K562 (cell line): ENCODE measurements at regions not wholly inside any gene's neighbourhood (a gene's known extent, or its start where the extent isn't known, plus 50 kb on each side); places are given as distances from the start of the nearest gene placed in this dataset.

Experiments used
- ATAC-seq: fragments of 200-7000 bp; cut with Tn5 transposase; 3 replicates; pipeline ENCODE4 v1.9.1; 2020; ENCODE audit warnings: moderate library complexity
- BruUV-seq: library from RNA; stranded (reverse); fragments of 400-500 nt; replicated peaks from 2 replicates; lab custom pipeline; 2021; lab: Mats Ljungman, UMichigan
- CTCF ChIA-PET: fragments of 300-600 bp; formaldehyde crosslinking; extraction: SDS; loops from one replicate; lab custom pipeline; 2021; ENCODE audit warnings: low intra/inter-chr PET ratio; lab: Yijun Ruan, JAX
- POLR2A ChIA-PET: fragments of 300-600, 350-650 bp; sonication (Branson Sonifier 250); formaldehyde crosslinking; extraction: SDS; loops from one replicate; lab custom pipeline; 2021; ENCODE audit warnings: antibody characterized with exemption, inconsistent platforms; lab: Yijun Ruan, JAX
- DNase-seq, 4 experiments: peaks; one replicate each; pipeline versions ENCODE4 v3.0.0 to v3.0.0-alpha.2; 2011 to 2018; ENCODE audit warnings: low spot score in 3 of 4, mixed read lengths in 3 of 4; ENCODE audit errors: extremely low read depth in 1 of 4
- FAIRE-seq: peaks from 2 replicates; lab custom pipeline; 2011; peaks lifted over from hg19 to GRCh38; lab: Jason Lieb, UNC
- H2AFZ ChIP-seq: 2 replicates; pipeline ENCODE4 v1.6.0; 2011; ENCODE audit warnings: low read depth, low read length, control low read depth, inconsistent platforms
- H3K27ac ChIP-seq: fragments of 200-600 bp; 3 replicates; pipeline ENCODE4 v1.8.0; 2011; ENCODE audit warnings: low read depth, mild to moderate bottlenecking, control low read depth, inconsistent platforms, low read length, moderate library complexity, mixed read lengths; ENCODE audit errors: extremely low read depth
- H3K27me3 ChIP-seq, 2 experiments: fragments of 300-600 bp in 1 of 2; 2 replicates in 1 of 2; 3 replicates in 1 of 2; pipeline versions ENCODE4 v1.6.0 to v1.8.0; 2011; ENCODE audit warnings: inconsistent platforms in 2 of 2, low read length in 2 of 2, mild to moderate bottlenecking in 1 of 2, mixed read lengths in 1 of 2, moderate library complexity in 1 of 2; ENCODE audit not compliant: control insufficient read depth in 2 of 2, insufficient read depth in 2 of 2
- H3K36me3 ChIP-seq: fragments of 300-600 bp; 3 replicates; pipeline ENCODE4 v1.8.0; 2011; ENCODE audit warnings: mild to moderate bottlenecking, low read length, inconsistent platforms; ENCODE audit not compliant: control insufficient read depth, insufficient read depth
- H3K4me1 ChIP-seq, 2 experiments: fragments of 200-600 bp in 1 of 2; replicated peaks in 1 of 2; 2 replicates in 1 of 2; 3 replicates in 1 of 2; pipeline versions ENCODE4 v1.5.1 to v1.8.0; 2011; ENCODE audit warnings: inconsistent platforms in 2 of 2, low read length in 2 of 2, mild to moderate bottlenecking in 1 of 2, mixed read lengths in 1 of 2, moderate library complexity in 1 of 2; ENCODE audit not compliant: control insufficient read depth in 2 of 2, insufficient read depth in 2 of 2
- H3K4me2 ChIP-seq: 2 replicates; pipeline ENCODE4 v1.6.1; 2011; ENCODE audit warnings: low read length, control low read depth, inconsistent platforms, mixed read lengths; ENCODE audit not compliant: insufficient read depth
- H3K4me3 ChIP-seq: fragments of 200-600 bp; sonication (generic), shearing (Covaris generic); 2 replicates; pipeline ENCODE4 v1.5.1; 2016; ENCODE audit warnings: control low read depth, inconsistent platforms
- H3K79me2 ChIP-seq: fragments of 200-600 bp; 3 replicates; pipeline ENCODE4 v1.8.0; 2011; ENCODE audit warnings: low read length, inconsistent platforms; ENCODE audit not compliant: control insufficient read depth, insufficient read depth
- H3K9ac ChIP-seq, 2 experiments: 2 replicates each; pipeline versions ENCODE4 v1.6.0 to v1.6.1; 2011; ENCODE audit warnings: low read depth in 2 of 2, low read length in 2 of 2, control low read depth in 1 of 2, inconsistent platforms in 1 of 2, mild to moderate bottlenecking in 1 of 2, mixed read lengths in 1 of 2; ENCODE audit not compliant: insufficient read depth in 1 of 2
- H3K9me1 ChIP-seq: one replicate; pipeline ENCODE4 v1.6.0; 2011; ENCODE audit warnings: inconsistent platforms, mild to moderate bottlenecking, low read length, moderate library complexity; ENCODE audit not compliant: control insufficient read depth, insufficient read depth
- H3K9me3 ChIP-seq: replicated peaks from 2 replicates; pipeline ENCODE4 v1.5.1; 2011; ENCODE audit warnings: low read depth, low read length, inconsistent platforms; ENCODE audit not compliant: control insufficient read depth, insufficient read depth
- H4K20me1 ChIP-seq: replicated peaks from 2 replicates; pipeline ENCODE4 v1.6.1; 2011; ENCODE audit warnings: low read length, inconsistent platforms, mixed read lengths; ENCODE audit not compliant: control insufficient read depth, insufficient read depth
- ARID1B ChIP-seq: fragments of 450-650 bp; IDR thresholded peaks from 2 replicates; pipeline ENCODE4 v1.6.1; 2016; ENCODE audit warnings: antibody characterized with exemption, mild to moderate bottlenecking, inconsistent platforms
- BHLHE40 ChIP-seq: IDR thresholded peaks from 2 replicates; pipeline ENCODE4 v1.6.1; 2011; ENCODE audit warnings: low read length, improper control_type of control experiment
- ETV1 ChIP-seq: fragments of 450-650 bp; conservative IDR thresholded peaks from 2 replicates; pipeline ENCODE4 v1.6.1; 2016; ENCODE audit warnings: missing genetic modification characterization, control low read depth, low read depth, missing compliant biosample characterization
- EZH2 ChIP-seq: IDR thresholded peaks from 2 replicates; pipeline ENCODE4 v1.6.1; 2012; ENCODE audit warnings: low read depth, mild to moderate bottlenecking, inconsistent platforms, low read length, borderline replicate concordance
- HCFC1 ChIP-seq: IDR thresholded peaks from 2 replicates; pipeline ENCODE4 v1.6.1; 2012; ENCODE audit warnings: low read depth, low read length, improper control_type of control experiment
- ILK ChIP-seq: fragments of 450-650 bp; IDR thresholded peaks from 2 replicates; pipeline ENCODE4 v1.6.1; 2016; ENCODE audit warnings: missing genetic modification characterization, low read depth, mild to moderate bottlenecking, missing compliant biosample characterization, moderate library complexity, borderline replicate concordance
- MCM5 ChIP-seq: fragments of 450-650 bp; IDR thresholded peaks from 2 replicates; pipeline ENCODE4 v1.6.1; 2016; ENCODE audit warnings: low read depth
- MCM7 ChIP-seq, 2 experiments: fragments of 450-650 bp; IDR thresholded peaks; 2 replicates each; pipeline ENCODE4 v1.6.1; 2016 to 2018
- PHB2 ChIP-seq: fragments of 450-650 bp; IDR thresholded peaks from 2 replicates; pipeline ENCODE4 v1.6.1; 2017; ENCODE audit warnings: low read depth
- ZBED1 ChIP-seq: IDR thresholded peaks from 2 replicates; pipeline ENCODE4 v1.6.1; 2014
- ZNF12 ChIP-seq: sonication (generic); formaldehyde crosslinking; IDR thresholded peaks from 2 replicates; pipeline ENCODE4 v1.4.0; 2020; ENCODE audit warnings: mild to moderate bottlenecking, missing genetic modification reagents
- ZNF282 ChIP-seq: sonication (generic); formaldehyde crosslinking; IDR thresholded peaks from 2 replicates; pipeline ENCODE4 v1.8.1; 2023; ENCODE audit warnings: missing genetic modification reagents
- ZNF41 ChIP-seq: fragments of 250-450 bp; sonication (Bioruptor Pico); conservative IDR thresholded peaks from 2 replicates; pipeline ENCODE4 v1.4.0; 2020; ENCODE audit warnings: mild to moderate bottlenecking
- WGBS: fragments of 100-300 bp; shearing (Covaris generic); methylation state at CpG from one replicate; pipeline ENCODE4 v1.1.6; 2016; ENCODE audit warnings: low coverage, mixed read lengths; ENCODE audit not compliant: insufficient coverage; ENCODE audit errors: missing lambda C conversion rate; 5-methylcytosine and 5-hydroxymethylcytosine counted together
- in situ Hi-C: fragments of 300-500 bp; cut with MboI; formaldehyde crosslinking; loops from 4 replicates; pipeline ENCODE4 v1.15.0; 2018; ENCODE audit warnings: inconsistent platforms, mixed read lengths
- intact Hi-C: fragments of 100-400 bp; cut with micrococcal nuclease; formaldehyde crosslinking; loops from 2 replicates; pipeline ENCODE4 v1.14.2; 2022
- TF ChIP-seq, protein P1 (sequence below), 3 experiments: fragments of 200-800 bp in 1 of 3; fragments of 250-450 bp in 1 of 3; fragments of 450-650 bp in 1 of 3; sonication (Bioruptor Pico) in 1 of 3; sonication (Bioruptor generic) in 1 of 3; formaldehyde crosslinking in 1 of 3; IDR thresholded peaks; 2 replicates each; pipeline versions ENCODE4 v1.6.1 to v1.8.0; 2016 to 2022; ENCODE audit warnings: mild to moderate bottlenecking in 2 of 3, missing genetic modification characterization in 2 of 3, missing compliant biosample characterization in 1 of 3, moderate library complexity in 1 of 3
- TF ChIP-seq, protein P2 (sequence below), 2 experiments: fragments of 200-800 bp in 1 of 2; sonication (Bioruptor generic) in 1 of 2; sonication (generic) in 1 of 2; formaldehyde crosslinking in 1 of 2; IDR thresholded peaks in 1 of 2; conservative IDR thresholded peaks in 1 of 2; 2 replicates each; pipeline versions ENCODE4 v1.5.0 to v1.6.1; 2016 to 2020; ENCODE audit warnings: missing compliant biosample characterization in 1 of 2, missing genetic modification characterization in 1 of 2, missing genetic modification reagents in 1 of 2

DNA sequence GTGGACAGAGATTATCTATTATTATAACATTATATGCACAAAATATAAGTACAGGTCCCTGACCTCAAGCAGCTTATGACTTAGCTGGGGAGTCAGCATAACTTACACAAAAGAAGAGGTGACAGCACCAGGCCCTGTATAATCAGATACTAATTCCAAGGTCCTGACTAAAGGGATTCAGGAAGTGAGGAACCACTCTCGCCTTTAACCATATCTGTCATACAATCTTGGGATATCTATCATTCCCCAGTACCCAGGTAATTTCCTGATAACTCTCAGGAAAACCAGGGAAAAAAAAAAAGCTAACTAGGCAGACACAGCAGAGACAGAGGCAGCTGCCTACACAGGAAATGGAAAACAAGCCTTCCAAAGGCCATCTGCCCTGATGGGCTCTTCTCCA, 78.5 kb upstream of the CAMK1G start:
- no peak for ATAC-seq
- no peak overlapping the region for H2AFZ ChIP-seq
- H4K20me1 ChIP-seq: no peaks in the 10 kb centered on the region
- no peaks in the 10 kb centered on the region for H3K9me1 ChIP-seq
- H3K4me3 ChIP-seq: no peak overlapping the region
- no peaks in the 10 kb centered on the region for H3K79me2 ChIP-seq
- H3K9ac ChIP-seq: no peak overlapping the region
- CTCF ChIA-PET: no interaction called here
- no peaks in the 10 kb centered on the region for H3K9me3 ChIP-seq
- no peak for DNase-seq
- FAIRE-seq: no peak
- H3K36me3 ChIP-seq: no peaks in the 10 kb centered on the region
- TF ChIP-seq, protein P1, sequence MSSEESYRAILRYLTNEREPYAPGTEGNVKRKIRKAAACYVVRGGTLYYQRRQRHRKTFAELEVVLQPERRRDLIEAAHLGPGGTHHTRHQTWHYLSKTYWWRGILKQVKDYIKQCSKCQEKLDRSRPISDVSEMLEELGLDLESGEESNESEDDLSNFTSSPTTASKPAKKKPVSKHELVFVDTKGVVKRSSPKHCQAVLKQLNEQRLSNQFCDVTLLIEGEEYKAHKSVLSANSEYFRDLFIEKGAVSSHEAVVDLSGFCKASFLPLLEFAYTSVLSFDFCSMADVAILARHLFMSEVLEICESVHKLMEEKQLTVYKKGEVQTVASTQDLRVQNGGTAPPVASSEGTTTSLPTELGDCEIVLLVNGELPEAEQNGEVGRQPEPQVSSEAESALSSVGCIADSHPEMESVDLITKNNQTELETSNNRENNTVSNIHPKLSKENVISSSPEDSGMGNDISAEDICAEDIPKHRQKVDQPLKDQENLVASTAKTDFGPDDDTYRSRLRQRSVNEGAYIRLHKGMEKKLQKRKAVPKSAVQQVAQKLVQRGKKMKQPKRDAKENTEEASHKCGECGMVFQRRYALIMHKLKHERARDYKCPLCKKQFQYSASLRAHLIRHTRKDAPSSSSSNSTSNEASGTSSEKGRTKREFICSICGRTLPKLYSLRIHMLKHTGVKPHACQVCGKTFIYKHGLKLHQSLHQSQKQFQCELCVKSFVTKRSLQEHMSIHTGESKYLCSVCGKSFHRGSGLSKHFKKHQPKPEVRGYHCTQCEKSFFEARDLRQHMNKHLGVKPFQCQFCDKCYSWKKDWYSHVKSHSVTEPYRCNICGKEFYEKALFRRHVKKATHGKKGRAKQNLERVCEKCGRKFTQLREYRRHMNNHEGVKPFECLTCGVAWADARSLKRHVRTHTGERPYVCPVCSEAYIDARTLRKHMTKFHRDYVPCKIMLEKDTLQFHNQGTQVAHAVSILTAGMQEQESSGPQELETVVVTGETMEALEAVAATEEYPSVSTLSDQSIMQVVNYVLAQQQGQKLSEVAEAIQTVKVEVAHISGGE (CRISPR knock-in tag; IDR thresholded peaks at IDR 0.05): no peak
- TF ChIP-seq ILK (tag) (no peak), MCM5 (no peak), ARID1B (no peak), MCM7 (IDR thresholded peaks at IDR 0.05) (no peak), HCFC1 (no peak), BHLHE40 (no peak), PHB2 (no peak), EZH2 (no peak), ETV1 (tag) (no peak), ZBED1 (no peak), ZNF282 (no peak), ZNF12 (no peak), ZNF41 (CRISPR knock-in tag) (no peak)
- TF ChIP-seq, protein P2, sequence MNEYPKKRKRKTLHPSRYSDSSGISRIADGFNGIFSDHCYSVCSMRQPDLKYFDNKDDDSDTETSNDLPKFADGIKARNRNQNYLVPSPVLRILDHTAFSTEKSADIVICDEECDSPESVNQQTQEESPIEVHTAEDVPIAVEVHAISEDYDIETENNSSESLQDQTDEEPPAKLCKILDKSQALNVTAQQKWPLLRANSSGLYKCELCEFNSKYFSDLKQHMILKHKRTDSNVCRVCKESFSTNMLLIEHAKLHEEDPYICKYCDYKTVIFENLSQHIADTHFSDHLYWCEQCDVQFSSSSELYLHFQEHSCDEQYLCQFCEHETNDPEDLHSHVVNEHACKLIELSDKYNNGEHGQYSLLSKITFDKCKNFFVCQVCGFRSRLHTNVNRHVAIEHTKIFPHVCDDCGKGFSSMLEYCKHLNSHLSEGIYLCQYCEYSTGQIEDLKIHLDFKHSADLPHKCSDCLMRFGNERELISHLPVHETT (CRISPR knock-in tag; conservative IDR thresholded peaks at IDR 0.05 in 1 of 2, IDR thresholded peaks at IDR 0.05 in 1 of 2): no peak
- TF ChIP-seq, all 486 proteins: peak for 0
- no TSS peak for BruUV-seq
- H3K4me1 ChIP-seq: no peaks in the 10 kb centered on the region
- POLR2A ChIA-PET: interaction anchor here (0.6 kb wide), 1 partner anchor 152 kb away, joined by 4 read pairs; no protein-coding TSS in a partner anchor
- no peak overlapping the region for H3K27ac ChIP-seq
- WGBS: 0% methylated on average over 1 of the region's 1 CpG
- intact Hi-C loops: no loop called here
- in situ Hi-C loops: no loop called here
- no peaks in the 10 kb centered on the region for H3K27me3 ChIP-seq
- no peak overlapping the region for H3K4me2 ChIP-seq
